DMS53 (cell line): ENCODE measurements at regions not wholly inside any gene's neighbourhood (a gene's known extent, or its start where the extent isn't known, plus 50 kb on each side); places are given as distances from the start of the nearest gene placed in this dataset.
"Not testable (repeated sequence)": the region's sequence is repeated elsewhere in the genome, so short reads cannot be mapped to it uniquely, and the experiment has no call there.

Source experiments
- DNase-seq: peaks from one replicate; lab custom pipeline; 2025; lab: John Stamatoyannopoulos, UW

DNA sequence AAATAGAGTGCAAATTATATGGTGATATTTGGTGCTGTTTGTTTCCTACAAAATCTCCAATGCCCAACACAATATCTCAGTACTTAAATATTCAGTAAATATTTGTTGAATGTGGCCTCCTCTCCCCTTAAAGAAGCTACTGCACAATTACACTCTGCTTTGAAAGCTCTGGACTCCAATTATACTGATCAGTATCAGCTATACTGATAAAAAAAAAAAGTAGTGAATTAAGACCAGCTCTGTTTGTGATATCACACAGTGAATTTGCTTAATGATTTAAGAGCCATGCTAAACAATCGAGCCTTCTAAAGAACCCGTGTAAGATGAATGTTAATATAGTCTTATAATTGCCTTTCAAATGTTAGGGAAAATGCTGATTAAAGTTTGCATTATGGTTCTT is 543.2 kb upstream of the API5 start:
- DNase-seq, result no peak

DNA sequence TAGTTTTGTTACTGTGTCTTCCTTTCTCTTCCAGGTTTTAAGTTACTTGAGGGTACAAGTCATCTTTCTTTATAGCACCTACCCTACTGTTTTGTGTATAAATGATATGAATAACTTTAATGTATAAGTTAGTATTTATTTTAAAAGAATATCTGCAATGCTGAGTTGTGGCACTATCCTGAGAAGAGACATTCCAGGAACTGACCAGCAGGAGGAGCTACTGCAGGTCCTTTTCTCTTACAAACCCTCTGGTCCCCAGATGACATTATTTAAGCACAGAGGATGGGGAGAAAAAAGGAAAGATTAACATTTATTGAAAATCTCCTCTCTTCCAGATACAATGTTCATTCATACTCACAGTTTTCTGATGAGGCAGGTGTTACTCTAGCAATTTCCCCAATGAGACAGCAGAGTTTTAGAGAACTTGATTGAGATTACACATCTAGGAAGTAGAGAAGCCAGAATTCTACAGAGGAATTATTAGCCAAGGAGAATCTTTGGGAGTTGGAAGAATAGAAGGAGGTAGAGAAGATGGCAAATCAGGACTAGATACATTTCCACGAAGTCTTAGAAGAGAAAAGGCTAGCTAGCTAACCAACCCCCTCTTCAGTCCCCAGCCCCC is 541.2 kb upstream of the API5 start:
- DNase-seq, result peak; percentile 64

DNA sequence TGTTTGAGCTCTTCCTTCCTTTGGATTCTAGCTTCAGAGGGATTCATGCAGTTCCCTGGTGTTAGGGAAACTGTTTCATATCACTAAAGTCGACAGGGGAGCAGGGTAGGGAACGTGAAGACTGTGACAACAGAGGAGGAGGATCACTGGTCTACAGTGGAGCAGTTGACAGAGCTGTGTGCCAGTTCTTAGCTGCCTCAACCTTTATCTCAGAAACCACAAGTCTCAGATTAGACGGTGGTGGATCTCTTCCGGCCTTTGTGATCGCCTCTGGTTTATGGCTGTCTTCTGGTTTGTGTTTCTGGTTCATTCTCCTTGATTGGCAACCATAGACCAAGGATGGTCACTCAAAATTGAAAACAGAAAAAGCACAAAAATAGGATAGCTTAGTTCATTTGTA is 538.9 kb upstream of the API5 start:
- no peak for DNase-seq

DNA sequence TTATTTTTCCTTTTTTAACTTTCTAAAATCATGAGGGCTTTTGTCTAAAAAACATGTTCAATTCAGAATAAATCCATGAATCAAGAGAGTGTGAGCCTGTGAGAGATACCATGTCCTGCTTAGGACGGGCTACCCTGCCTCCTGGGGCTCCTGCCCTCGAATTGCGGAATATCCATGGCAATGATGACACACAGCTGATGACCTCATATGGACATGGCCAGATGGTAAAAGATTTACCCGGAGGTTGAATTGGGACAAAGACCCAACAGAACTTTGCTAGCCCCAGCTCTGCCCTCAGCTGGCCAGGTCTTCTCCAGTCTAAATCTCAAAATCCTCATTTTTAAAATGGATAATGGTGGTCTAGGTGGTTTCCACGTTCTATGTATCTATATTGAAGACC is 538.1 kb upstream of the API5 start:
- no peak for DNase-seq

DNA sequence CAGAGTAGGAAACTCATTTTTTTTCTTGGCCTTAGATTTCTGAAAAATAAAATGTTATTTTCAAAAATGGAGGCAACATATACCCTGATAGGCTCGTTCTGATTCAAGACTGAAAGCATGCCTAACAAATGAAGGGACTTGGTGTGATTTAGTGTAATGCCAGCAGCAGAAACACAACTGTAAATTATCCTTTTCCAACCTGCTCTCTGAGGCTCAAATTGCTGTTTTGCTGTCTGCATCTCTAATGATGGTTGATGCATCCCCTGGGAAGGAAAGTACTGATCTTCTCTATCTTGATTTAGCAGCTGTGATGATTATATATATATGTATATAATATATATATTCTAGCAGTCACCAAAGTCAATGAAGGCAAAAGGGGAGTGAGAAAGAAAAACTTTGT is 537.2 kb upstream of the API5 start:
- DNase-seq, result no peak

DNA sequence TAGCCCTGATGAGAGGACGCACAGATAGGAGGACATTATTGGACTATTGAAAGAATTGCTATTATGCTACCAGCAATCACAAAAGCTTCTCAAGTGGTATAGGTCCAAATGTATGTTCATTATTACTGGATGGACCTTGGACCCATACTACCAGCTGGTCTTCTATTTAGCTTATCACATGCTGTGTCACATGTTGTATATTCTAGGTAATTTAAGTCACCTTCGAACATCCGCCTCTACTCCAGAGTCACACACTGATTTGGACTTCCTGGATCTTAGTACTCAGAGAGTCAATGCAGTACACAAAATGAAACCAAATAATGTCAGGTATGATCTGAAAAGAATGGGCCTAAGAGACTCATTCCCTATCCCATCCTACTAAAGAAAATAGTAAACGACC is 534.0 kb upstream of the API5 start:
- DNase-seq, result peak; percentile 5

DNA sequence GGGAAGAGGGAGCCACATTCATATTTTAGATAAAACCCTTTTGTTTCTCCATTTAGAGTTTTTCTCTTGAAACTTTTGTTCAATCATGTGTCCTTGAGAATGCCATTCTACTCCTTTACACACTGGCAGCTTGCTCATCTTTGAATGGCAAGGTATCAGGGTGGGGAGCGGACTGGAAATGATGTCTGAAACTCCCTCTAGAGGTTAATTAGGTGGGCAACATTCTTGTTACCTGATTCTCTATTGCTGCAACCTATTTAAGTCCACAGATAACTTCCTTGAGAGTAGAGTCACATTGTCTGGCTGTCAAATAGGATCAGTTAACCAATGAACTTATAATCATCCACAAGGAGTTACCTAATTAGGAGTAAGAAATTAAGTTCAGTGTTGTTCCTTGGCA is 533.6 kb upstream of the API5 start:
- peak; percentile 3 for DNase-seq

DNA sequence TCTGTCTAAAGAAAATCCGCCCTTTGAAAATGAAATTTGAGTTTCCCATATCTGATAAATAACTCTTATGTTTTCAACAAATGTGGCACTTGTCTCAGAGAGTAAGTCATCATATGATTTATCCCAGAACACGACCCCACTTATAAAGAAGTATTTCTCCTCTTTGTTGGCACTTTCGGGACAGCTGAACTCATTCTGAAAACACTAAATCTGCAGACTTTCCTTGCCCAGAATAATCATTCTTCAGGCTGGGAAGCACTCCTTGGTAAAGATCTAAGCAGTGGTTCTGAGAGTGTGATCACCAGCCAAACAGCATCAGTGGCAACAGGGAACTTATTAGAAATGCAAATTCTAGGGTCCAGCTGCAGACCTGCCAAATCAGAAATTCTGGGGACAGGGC is 532.2 kb upstream of the API5 start:
- DNase-seq, result no peak

DNA sequence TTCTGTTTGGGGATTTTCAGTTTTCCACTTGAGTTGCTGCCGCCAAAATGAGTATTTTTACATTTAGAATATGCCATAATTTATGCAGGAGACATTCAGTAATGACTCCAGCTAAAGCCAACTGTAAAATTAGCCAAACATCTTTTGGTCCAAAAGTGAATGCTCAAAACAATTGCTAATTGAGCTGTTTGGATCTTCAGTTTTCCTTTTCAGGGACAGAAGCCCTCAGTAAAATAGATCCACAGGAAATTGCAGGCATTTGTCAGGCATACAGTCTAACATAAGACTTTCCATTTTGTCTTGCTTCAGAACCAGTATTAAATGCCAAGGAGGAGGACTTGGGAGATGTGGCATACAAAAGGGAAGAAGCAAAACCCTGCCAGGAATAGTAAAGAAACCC is 524.8 kb upstream of the API5 start:
- DNase-seq, result no peak

DNA sequence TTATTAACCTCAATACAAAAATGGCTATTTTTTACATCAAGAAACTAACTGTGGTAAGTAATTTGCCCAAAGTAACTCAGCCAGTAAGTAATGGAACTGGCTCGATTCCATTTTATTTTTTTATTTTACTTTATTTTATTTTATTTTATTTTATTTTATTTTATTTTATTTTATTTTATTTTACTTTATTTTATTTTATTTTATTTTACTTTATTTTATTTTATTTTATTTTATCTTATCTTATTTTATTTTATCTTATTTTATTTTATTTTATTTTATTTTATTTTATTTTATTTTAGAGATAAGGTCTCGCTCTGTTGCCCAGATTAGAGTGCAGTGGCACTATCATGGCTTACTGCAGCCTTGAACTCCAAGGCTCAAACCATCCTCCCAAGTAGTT is 516.3 kb upstream of the API5 start:
- not testable (repeated sequence) for DNase-seq

DNA sequence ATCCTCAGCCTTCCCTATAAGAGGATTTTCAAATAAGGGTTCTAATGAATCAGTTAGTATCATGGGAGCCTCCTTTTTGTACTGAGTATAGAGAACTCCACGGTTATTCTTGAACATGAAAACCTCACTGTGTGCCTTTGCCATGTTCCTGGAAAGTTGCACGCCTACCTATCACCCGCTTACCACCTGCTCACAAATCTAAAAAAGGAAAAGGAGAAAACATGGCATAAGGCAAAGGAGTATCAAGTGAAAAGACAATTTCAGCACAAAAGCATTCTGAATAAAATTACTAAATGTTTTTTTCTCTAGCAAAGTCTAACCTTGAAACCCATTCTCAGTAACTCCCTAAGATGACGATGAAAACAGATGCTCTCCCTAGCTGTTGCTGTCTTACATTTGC is 511.8 kb upstream of the API5 start:
- DNase-seq, result no peak

DNA sequence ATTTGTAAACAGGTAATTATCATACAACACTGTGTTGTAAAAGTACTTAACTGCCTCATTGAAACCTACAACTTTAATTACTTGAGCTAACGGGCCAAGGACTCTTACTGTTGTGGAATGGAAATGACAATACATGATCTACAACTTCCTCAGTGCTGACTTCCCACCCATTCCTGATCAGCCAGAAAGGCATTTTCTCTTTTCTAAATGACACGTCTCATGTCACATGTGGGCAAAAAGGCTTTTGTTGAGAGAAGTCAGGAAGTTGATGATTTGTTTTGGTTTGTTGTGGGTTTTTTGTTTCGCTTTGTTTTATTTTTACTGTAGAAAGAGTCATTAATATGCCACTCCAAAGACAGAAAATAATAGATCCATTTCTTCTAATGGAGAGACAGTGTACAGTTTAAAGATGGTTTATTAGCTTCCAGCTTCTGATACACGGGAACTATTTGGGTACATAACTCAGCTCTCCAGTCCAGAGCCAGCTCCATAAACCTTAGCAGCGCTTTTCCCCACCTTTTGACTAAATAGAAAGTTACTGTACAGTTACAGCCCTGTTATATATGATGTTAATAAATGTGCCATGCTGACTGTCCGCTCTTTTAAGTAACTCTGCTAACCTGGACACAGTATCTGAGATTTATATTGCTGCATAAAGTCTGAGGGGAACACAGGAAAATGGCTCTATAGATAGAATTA is 509.4 kb upstream of the API5 start:
- no peak for DNase-seq

DNA sequence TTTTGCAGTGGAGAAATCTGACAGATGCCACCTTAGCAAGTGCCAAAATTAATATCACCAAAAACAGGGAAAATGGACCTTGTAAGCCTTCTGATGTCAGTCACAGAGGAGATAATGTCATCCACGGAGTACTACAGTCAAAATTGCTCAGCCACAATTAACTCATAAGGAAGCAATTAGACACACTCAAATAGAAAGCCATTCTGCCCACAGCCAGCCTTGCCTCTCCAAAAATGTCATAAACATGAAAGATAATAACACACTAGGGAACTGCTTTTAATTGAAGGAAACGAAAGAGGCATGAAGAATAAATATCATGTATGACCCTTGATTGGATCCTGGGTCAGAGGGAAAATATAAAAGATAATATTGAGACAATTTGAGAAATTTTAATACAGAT is 505.6 kb upstream of the API5 start:
- no peak for DNase-seq

DNA sequence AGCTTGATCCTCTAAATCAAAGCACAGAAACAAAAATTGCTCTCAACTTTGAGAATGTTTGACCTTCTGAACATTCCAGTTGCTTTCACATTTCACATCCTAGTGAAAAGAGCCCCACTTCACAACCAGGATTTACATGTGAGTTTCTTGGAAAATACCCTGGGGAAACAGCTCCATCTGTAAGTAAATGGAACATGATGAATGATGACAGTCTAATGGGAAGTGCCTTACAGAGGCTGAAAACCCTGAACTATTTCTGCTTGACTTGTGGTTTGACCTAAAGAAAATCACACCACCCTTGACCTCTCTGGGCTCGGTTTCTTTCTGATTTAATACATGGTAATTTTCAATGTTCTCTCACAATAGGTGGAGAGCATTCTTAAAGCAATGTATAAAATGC is 499.4 kb upstream of the API5 start:
- no peak for DNase-seq

DNA sequence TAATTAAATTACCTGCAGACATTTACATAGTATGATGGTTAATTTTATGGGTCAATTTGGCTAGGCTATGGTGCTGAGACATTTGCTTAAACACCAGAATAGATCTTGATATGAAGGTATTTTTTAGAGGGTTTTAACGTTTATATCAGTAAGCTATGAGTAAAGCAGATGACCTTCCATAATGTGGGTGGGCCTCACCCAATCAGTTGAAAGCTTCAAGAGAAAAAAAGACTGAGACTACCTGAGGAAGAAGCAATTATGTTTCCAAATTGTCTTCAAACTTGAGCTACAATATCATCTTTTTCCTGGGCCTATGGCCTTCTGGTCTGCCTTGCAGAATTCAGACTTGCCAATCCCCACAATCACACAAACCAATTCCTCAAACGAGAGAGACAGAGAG is 498.8 kb upstream of the API5 start:
- DNase-seq, result no peak

DNA sequence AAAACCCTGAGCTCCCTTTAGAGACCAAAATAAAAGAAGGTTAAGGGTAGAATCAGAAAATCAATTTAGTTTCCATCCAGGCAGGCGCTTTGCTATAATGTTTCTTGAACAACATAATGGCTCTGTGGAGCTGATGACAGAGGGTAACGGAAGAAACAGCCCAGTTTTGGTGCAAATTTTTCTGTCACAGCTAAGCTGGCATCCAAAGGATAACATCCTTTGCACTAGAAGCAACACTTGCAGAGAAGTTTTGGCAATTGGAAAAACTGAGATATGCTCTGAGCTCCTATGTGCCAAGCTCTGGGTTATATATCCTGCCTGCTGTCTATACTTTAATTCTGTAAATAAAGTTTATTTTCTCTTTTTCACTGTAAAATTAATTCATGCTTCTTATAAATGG is 495.3 kb upstream of the API5 start:
- no peak for DNase-seq

DNA sequence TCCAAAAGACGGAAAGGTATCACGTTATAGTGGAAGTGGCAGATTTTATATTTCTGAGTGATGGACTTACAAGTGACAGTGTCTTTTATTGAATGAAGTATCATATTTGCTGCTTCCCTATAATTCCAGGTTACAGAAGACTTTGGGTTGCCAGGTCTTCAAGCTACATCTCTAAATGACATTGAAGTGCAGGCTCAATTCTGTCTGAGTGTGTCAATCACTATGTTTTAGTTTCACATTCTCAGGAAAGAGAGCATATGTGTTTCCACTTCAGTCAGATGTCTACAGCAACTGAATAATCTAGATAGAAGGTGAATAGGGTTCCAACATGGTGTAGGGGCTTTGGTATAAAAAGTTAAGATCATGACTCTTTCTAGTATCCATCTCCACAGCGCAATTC is 492.7 kb upstream of the API5 start:
- DNase-seq, result no peak

DNA sequence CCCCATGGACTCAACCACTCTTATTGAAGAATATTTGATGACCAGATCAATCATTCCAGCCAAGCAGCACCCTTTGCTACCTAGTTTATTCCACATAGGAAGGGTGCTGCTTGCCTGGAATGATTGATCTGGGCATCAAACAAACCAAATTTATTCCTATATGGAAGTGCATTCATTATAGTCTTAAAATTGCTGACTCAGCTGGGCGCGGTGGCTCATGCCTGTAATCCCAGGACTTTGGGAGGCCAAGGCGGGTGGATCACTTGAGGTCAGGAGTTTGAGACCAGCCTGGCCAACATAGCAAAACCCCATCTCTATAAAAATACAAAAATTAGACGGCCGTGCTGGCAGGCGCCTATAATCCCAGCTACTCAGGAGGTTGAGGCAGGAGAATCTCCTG is 489.6 kb upstream of the API5 start:
- DNase-seq, result not testable (repeated sequence)

DNA sequence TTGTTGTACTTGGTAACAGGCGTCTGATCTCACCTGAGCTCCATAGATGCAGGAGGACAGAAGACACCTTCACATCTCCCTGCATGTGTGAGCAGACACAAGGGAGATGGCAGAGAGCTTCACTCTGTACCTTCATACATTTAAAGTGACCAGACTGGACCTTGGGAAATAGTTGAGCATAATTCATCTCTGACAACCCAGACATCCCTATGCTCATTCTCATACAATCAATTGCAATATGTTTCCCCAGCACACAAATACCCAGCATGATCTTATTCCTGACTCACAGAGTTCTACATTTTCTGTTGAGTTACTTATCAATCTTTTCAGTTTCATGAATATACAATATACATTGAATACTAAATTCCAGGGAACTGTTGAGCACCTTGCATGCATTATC is 488.2 kb upstream of the API5 start:
- no peak for DNase-seq

DNA sequence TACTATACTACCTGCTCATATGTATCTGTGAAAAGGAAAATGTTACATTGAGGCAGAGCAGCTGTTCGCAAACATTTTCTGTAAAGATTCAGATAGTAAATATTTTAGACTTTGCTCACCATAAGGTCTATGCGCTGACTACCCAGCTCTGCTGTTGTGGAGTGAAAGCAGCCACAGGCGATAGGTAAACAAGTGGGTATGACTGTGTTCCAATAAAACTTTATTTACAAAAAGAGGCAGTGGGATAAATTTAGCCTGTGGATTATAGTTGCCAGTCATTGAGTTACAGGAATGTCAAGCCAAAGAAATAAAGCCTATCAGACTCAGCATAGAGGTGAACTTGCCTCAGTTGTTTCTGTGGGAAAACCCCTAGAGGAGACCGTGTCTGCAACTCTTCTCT is 487.7 kb upstream of the API5 start:
- no peak for DNase-seq

DNA sequence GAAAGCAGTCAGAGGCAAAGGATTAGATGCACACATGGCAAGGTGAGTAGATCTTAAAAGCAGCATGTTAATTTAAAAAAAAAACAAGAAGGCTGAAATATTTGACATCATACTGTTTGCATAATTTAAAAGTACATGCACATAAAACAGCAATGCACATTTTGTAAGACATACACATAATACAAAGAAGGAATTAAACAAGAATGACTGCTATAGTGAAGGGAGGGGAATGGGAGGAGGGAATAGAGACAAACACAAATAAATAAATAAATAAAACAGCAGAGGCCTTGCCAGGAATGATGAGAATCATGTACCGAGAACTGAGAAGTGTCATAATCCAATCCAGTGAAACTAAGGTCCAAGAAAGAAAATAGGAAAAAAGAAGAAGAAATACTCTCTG is 486.2 kb upstream of the API5 start:
- DNase-seq, result no peak

DNA sequence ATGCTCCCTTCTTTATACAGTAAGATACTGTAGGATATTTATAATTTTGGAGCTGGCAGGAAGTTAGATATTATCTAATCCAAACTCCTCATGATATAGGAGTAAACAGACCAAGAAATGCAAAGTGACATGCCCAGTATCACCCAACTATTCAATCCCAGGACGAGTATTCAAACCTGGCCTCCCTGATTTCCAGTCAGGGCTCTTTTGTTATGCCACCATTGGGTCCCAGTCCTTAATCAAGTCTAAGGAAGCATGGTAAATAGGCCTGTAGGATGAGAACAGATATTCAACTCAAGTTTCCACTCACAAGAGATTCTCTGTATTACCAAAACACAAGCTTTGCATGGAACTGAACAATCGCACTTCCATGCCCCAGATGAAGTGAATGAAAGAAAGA is 484.0 kb upstream of the API5 start:
- DNase-seq, result no peak

DNA sequence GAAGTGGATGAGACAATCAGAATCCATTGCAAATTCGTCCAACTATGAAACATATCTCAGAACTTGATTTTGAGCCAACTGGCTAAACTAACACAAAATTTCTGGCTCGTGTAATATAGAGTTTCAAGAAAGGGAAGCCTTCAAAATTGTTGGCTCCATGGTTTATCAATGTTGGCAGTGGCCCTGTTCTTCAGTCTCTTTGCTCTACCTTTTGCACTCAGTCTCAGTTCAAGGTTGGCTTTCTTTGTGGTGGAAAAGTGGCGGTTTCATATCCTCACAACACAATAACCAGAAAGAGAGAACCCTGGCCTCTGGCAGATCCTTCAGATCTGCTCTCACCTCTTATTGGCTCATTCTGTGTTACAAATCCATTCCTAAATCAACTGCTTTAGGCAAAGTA is 473.8 kb upstream of the API5 start:
- DNase-seq, result no peak

DNA sequence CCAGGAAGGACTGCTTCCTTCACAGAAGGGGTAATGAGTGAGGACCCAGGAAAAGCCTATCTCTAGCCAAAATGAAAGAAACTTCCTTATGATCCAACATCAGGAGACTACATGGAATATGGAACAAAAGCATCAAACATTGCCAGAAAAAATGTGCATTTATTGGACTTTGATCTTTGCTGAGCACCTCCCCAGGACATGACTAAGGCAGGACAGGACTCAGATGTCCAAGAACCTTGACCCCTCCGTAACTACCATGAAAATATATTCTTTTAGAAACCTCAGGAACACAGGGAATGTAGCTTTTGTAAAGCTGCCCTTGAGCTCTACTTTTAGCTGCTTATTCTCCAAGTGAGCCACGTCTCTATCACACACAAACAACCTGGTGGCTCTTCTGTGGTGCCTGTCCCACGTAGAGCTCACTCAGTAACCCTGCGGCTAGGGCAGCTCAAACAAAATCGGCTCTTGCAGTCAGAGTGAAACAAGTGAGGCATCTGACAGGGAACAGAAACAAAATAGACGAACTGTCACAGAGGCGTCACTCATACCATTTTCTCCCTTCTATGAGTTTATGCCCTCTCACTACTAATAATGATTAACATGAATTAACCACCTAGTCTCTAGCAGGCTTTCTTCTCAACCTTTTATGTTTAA is 471.5 kb upstream of the API5 start:
- DNase-seq, result peak; percentile 6
